ENCODE measurements at regions not wholly inside any gene's neighbourhood (a gene's known extent, or its start where the extent isn't known, plus 50 kb on each side); places are given as distances from the start of the nearest gene placed in this dataset.

DNA sequence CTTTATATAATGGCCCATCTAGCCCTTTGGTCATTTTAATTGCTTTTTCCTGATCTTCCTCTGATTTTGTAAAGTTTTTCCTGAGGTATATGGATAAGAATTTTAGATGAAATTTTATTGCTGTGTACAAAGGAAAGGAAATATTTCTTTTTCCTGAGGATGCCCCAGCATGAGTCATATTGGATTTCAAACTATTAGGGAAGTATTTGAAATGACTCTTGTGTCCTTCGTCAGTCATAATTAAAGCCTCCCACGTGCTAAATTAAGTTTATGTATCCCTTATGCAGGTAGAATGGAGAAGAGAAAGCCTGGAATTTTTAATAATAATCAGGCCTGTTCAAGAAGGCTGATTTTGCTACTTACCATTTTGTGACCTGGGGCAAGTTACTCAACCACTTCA, 82.6 kb upstream of the GLI3 start:
- no peak overlapping the region for H3K14ac ChIP-seq (ENCODE audit: insufficient read length)
- ChIA-PET CTCF (ENCODE audit: partially characterized antibody) (no interaction called here), POLR2A (ENCODE audit: partially characterized antibody) (no interaction called here)
- no peak overlapping the region for H4K5ac ChIP-seq (ENCODE audit: insufficient read length, low read depth, low read length)
- no peak overlapping the region for H4K8ac ChIP-seq (ENCODE audit: extremely low read depth, insufficient read depth, low read length)
- H3K4me2 ChIP-seq (ENCODE audit: insufficient read depth in 1 of 2, low read depth in 2 of 2, low read length in 2 of 2): no peak overlapping the region
- H3K27ac ChIP-seq (ENCODE audit: low read depth, low read length): no peak overlapping the region
- H4K91ac ChIP-seq (replicated peaks; ENCODE audit: insufficient read length, low read length): no peak overlapping the region
- H3K36me3 ChIP-seq (ENCODE audit: control insufficient read depth in 2 of 4, insufficient read depth in 4 of 4, low read length in 3 of 4): no peaks in the 10 kb centered on the region
- H3K9me3 ChIP-seq (ENCODE audit: insufficient read depth in 2 of 2, low read depth in 1 of 2, low read length in 1 of 2): no peaks in the 10 kb centered on the region
- no peak overlapping the region for H2AK5ac ChIP-seq (ENCODE audit: low read depth, low read length)
- no peaks in the 10 kb centered on the region for H3K23me2 ChIP-seq (ENCODE audit: low read depth, low read length)
- no peaks in the 10 kb centered on the region for H3K79me2 ChIP-seq (ENCODE audit: control insufficient read depth in 1 of 2, insufficient read depth in 2 of 2, low read length in 2 of 2)
- H2BK5ac ChIP-seq (ENCODE audit: low read depth, low read length): no peak overlapping the region
- H2BK20ac ChIP-seq (ENCODE audit: low read length): no peak overlapping the region
- 93% methylated on average over 2 of the region's 2 CpGs; no CpG with 5 or more reads in 1 of the 2 experiments for WGBS, 2 experiments (ENCODE audit: extremely low coverage in 1 of 2, insufficient coverage in 1 of 2, insufficient read length in 1 of 2, insufficient replicate concordance in 2 of 2, low coverage in 1 of 2, low lambda C conversion rate in 2 of 2, missing lambda C conversion rate in 1 of 2)
- H3K4ac ChIP-seq (replicated peaks; ENCODE audit: insufficient read length, low read depth, low read length): no peak overlapping the region
- H2BK120ac ChIP-seq (replicated peaks; ENCODE audit: low read depth, low read length): no peak overlapping the region
- H3K18ac ChIP-seq (ENCODE audit: extremely low read depth, low read length): no peak overlapping the region
- H2BK15ac ChIP-seq (ENCODE audit: low read length): no peak overlapping the region
- no peak overlapping the region for H3K23ac ChIP-seq (ENCODE audit: insufficient read length)
- H3K9ac ChIP-seq (replicated peaks in 1 of 4; ENCODE audit: extremely low read depth in 1 of 4, low read depth in 3 of 4, low read length in 3 of 4): no peak overlapping the region
- H3K79me1 ChIP-seq (ENCODE audit: low read depth, low read length): no peaks in the 10 kb centered on the region
- TF ChIP-seq CHD2 (IDR thresholded peaks at IDR 0.05; ENCODE audit: low read length): no peak
- TF ChIP-seq, protein P1, sequence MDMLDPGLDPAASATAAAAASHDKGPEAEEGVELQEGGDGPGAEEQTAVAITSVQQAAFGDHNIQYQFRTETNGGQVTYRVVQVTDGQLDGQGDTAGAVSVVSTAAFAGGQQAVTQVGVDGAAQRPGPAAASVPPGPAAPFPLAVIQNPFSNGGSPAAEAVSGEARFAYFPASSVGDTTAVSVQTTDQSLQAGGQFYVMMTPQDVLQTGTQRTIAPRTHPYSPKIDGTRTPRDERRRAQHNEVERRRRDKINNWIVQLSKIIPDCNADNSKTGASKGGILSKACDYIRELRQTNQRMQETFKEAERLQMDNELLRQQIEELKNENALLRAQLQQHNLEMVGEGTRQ (IDR thresholded peaks at IDR 0.05; ENCODE audit: low read length): no peak
- DNase-seq (ENCODE audit: low read depth in 1 of 2, low spot score in 2 of 2) (no peak), FAIRE-seq (no peak)
- H4K20me1 ChIP-seq (replicated peaks in 1 of 2; ENCODE audit: control insufficient read depth in 1 of 2, insufficient read depth in 2 of 2, low read length in 2 of 2): no peaks in the 10 kb centered on the region
- no peak overlapping the region for H3K4me3 ChIP-seq (ENCODE audit: extremely low read depth in 1 of 4, insufficient read depth in 2 of 4, low read depth in 3 of 4, low read length in 4 of 4)
- 0 out of 7 replicates have a peak, but pooled peaks cover 0 to 3% (median 0%) of the 10 kb centered on the region in 4 experiments for H3K4me1 ChIP-seq (replicated peaks in 1 of 4; ENCODE audit: control insufficient read depth in 3 of 4, insufficient read depth in 4 of 4, low read length in 3 of 4)
- H3K27me3 ChIP-seq (replicated peaks in 1 of 4; ENCODE audit: control insufficient read depth in 3 of 4, extremely low read depth in 1 of 4, insufficient read depth in 3 of 4, low read length in 3 of 4): no peaks in the 10 kb centered on the region
- no peak overlapping the region for H2BK12ac ChIP-seq (ENCODE audit: low read depth, low read length)
- H2AFZ ChIP-seq (ENCODE audit: low read length): no peak overlapping the region
- H3K56ac ChIP-seq (replicated peaks; ENCODE audit: insufficient read length, low read depth, low read length): no peak overlapping the region

Data from H1 (cell line).